ENCODE measurements at regions not wholly inside any gene's neighbourhood (a gene's known extent, or its start where the extent isn't known, plus 50 kb on each side); places are given as distances from the start of the nearest gene placed in this dataset.

- H4K20me1 ChIP-seq (replicated peaks; ENCODE audit: control insufficient read depth, extremely low read depth, insufficient read depth, low read length) = no peaks in the 10 kb centered on the region
- peaks cover 2% of the 10 kb centered on the region for H3K9me3 ChIP-seq (replicated peaks; ENCODE audit: control insufficient read depth, insufficient read depth, low read length)
- no peaks in the 10 kb centered on the region for H3K36me3 ChIP-seq (ENCODE audit: control insufficient read depth in 2 of 2, extremely low read depth in 1 of 2, insufficient read depth in 2 of 2, low read length in 2 of 2)
- intact Hi-C loops (cut with micrococcal nuclease) = no loop called here
- no peak overlapping the region for H3K4me3 ChIP-seq (replicated peaks in 1 of 3; ENCODE audit: insufficient read depth in 1 of 3, low read depth in 1 of 3, low read length in 3 of 3)
- no peak overlapping the region for H2AFZ ChIP-seq (ENCODE audit: low read depth, low read length)
- H3K27ac ChIP-seq (ENCODE audit: insufficient read depth, low read depth, low read length) = no peak overlapping the region
- no peaks in the 10 kb centered on the region for H3K79me2 ChIP-seq (ENCODE audit: control insufficient read depth, insufficient read depth, low read length)
- H3K27me3 ChIP-seq (ENCODE audit: control insufficient read depth in 2 of 2, insufficient read depth in 2 of 2, low read length in 2 of 2) = no peaks in the 10 kb centered on the region
- no peak overlapping the region for H3K4me2 ChIP-seq (ENCODE audit: insufficient read depth, low read length)
- TF ChIP-seq MYC (IDR thresholded peaks at IDR 0.05; ENCODE audit: low read depth, low read length) = no peak
- TF ChIP-seq EZH2 (IDR thresholded peaks at IDR 0.05; ENCODE audit: borderline replicate concordance, low read depth, low read length, severe bottlenecking) = no peak
- DNase-seq (ENCODE audit: low read depth, low spot score) = no peak
- FAIRE-seq = no peak
- BruUV-seq (replicated peaks) = no TSS peak
- H3K4me1 ChIP-seq (ENCODE audit: control insufficient read depth, extremely low read depth, insufficient read depth, low read length) = no peaks in the 10 kb centered on the region
- dilution Hi-C loops (cut with MboI; ENCODE audit: extremely low pct_ligation_motif_present, low sequenced_read_pairs) = no loop called here
- no peaks in the 10 kb centered on the region for H3K9me1 ChIP-seq (replicated peaks; ENCODE audit: control insufficient read depth, extremely low read depth, insufficient read depth, low read length)
- CTCF ChIA-PET = no interaction called here
- POLR2A ChIA-PET = no interaction called here
- H3K9ac ChIP-seq (replicated peaks; ENCODE audit: extremely low read depth, insufficient read depth, low read length) = no peak overlapping the region
Observed at GRCh38 chr12:125436686-125437085, 371.5 kb downstream of the AACS start.

DNA sequence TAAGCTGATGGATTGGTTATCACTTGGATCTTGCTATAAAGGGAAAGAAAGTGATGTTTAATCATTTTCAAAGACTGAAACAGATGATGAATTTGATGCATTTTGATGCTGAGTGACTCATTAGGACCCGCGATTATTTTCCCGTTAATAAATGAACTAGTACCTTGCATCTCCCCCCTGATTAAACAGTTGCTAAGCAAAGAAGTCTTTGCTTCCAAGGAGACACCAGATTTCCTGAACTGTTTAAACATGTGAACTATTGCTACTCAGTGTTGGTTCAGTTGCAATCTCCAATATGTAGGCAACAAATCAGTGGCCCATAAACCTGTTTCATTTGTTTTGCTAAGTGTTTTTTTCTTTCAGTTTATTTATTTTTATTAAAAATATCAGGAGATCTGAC, 375.2 kb downstream of the AACS start:
- Histone ChIP-seq H3K27me3 (ENCODE audit: control insufficient read depth in 2 of 2, insufficient read depth in 2 of 2, low read length in 2 of 2) (no peaks in the 10 kb centered on the region), H3K4me1 (ENCODE audit: control insufficient read depth, extremely low read depth, insufficient read depth, low read length) (no peaks in the 10 kb centered on the region), H3K27ac (ENCODE audit: insufficient read depth, low read depth, low read length) (no peak overlapping the region), H4K20me1 (replicated peaks; ENCODE audit: control insufficient read depth, extremely low read depth, insufficient read depth, low read length) (no peaks in the 10 kb centered on the region), H3K36me3 (ENCODE audit: control insufficient read depth in 2 of 2, extremely low read depth in 1 of 2, insufficient read depth in 2 of 2, low read length in 2 of 2) (no peaks in the 10 kb centered on the region), H3K9me1 (replicated peaks; ENCODE audit: control insufficient read depth, extremely low read depth, insufficient read depth, low read length) (no peaks in the 10 kb centered on the region), H3K9me3 (replicated peaks; ENCODE audit: control insufficient read depth, insufficient read depth, low read length) (peaks cover 2% of the 10 kb centered on the region), H3K4me3 (replicated peaks in 1 of 3; ENCODE audit: insufficient read depth in 1 of 3, low read depth in 1 of 3, low read length in 3 of 3) (no peak overlapping the region), H3K79me2 (ENCODE audit: control insufficient read depth, insufficient read depth, low read length) (no peaks in the 10 kb centered on the region), H2AFZ (ENCODE audit: low read depth, low read length) (no peak overlapping the region), H3K9ac (replicated peaks; ENCODE audit: extremely low read depth, insufficient read depth, low read length) (no peak overlapping the region), H3K4me2 (ENCODE audit: insufficient read depth, low read length) (no peak overlapping the region)
- no peak for FAIRE-seq
- POLR2A ChIA-PET = no interaction called here
- CTCF ChIA-PET = no interaction called here
- no peak for DNase-seq (ENCODE audit: low read depth, low spot score)
- TF ChIP-seq FOS (IDR thresholded peaks at IDR 0.05; ENCODE audit: borderline replicate concordance, insufficient read depth, low read length) (no peak), EZH2 (IDR thresholded peaks at IDR 0.05; ENCODE audit: borderline replicate concordance, low read depth, low read length, severe bottlenecking) (no peak), JUN (IDR thresholded peaks at IDR 0.05; ENCODE audit: borderline replicate concordance, insufficient read depth, insufficient read length, low read depth) (no peak), GATA2 (IDR thresholded peaks at IDR 0.05; ENCODE audit: insufficient read depth, insufficient read length, low read depth, low read length) (no peak), MYC (IDR thresholded peaks at IDR 0.05; ENCODE audit: low read depth, low read length) (no peak), CTCF (IDR thresholded peaks at IDR 0.05; ENCODE audit: extremely low read depth in 1 of 2, insufficient read depth in 1 of 2, low read depth in 1 of 2, low read length in 2 of 2) (no peak), POLR2A (IDR thresholded peaks at IDR 0.05; ENCODE audit: low read depth, low read length) (no peak), POLR2AphosphoS5 (IDR thresholded peaks at IDR 0.05; ENCODE audit: insufficient read depth, low read depth, low read length) (no peak)
- BruUV-seq (replicated peaks) = no TSS peak
- dilution Hi-C loops (cut with MboI; ENCODE audit: extremely low pct_ligation_motif_present, low sequenced_read_pairs) = no loop called here
- intact Hi-C loops (cut with micrococcal nuclease) = no loop called here

Measured in endothelial cell of umbilical vein (primary cell).